Calu3 (cell line): ENCODE measurements at regions not wholly inside any gene's neighbourhood (a gene's known extent, or its start where the extent isn't known, plus 50 kb on each side); places are given as distances from the start of the nearest gene placed in this dataset.

Experiments used
- BruUV-seq: library from RNA; stranded (reverse); fragments of 400-500 nt; replicated peaks from 2 replicates; lab custom pipeline; 2021; lab: Mats Ljungman, UMichigan
- CTCF ChIA-PET: fragments of 300-600 bp; sonication (Branson Sonifier 250); formaldehyde crosslinking; loops from one replicate; lab custom pipeline; 2022; ENCODE audit warnings: antibody characterized with exemption; lab: Charles Lee
- DNase-seq: peaks from one replicate; pipeline ENCODE4 v3.0.0; 2022
- H3K27ac Mint-ChIP-seq: one replicate; pipeline ENCODE4 v1.8.0; 2022; ENCODE audit warnings: mixed read lengths; ENCODE audit not compliant: unreplicated experiment
- H3K27me3 Mint-ChIP-seq: one replicate; pipeline ENCODE4 v1.8.0; 2022; ENCODE audit warnings: mixed read lengths; ENCODE audit not compliant: unreplicated experiment
- H3K36me3 Mint-ChIP-seq: one replicate; pipeline ENCODE4 v1.8.0; 2022; ENCODE audit warnings: mild to moderate bottlenecking, moderate library complexity, mixed read lengths; ENCODE audit not compliant: insufficient read depth, unreplicated experiment
- H3K4me1 Mint-ChIP-seq: one replicate; pipeline ENCODE4 v1.8.0; 2022; ENCODE audit warnings: mild to moderate bottlenecking, low read depth, mixed read lengths; ENCODE audit not compliant: unreplicated experiment
- H3K4me3 Mint-ChIP-seq: one replicate; pipeline ENCODE4 v1.8.0; 2022; ENCODE audit warnings: mild to moderate bottlenecking, low read depth, moderate library complexity, mixed read lengths; ENCODE audit not compliant: unreplicated experiment
- H3K9me3 Mint-ChIP-seq: one replicate; pipeline ENCODE4 v1.8.0; 2022; ENCODE audit warnings: low read depth, mixed read lengths; ENCODE audit not compliant: unreplicated experiment
- intact Hi-C: fragments of 100-400 bp; cut with micrococcal nuclease; formaldehyde crosslinking; loops from one replicate; pipeline ENCODE4 v1.10.0; 2022; ENCODE audit not compliant: unreplicated experiment
- TF ChIP-seq, protein P1 (sequence below): fragments of 200-600 bp; IDR thresholded peaks from one replicate; pipeline ENCODE4 v1.8.0; 2022; ENCODE audit warnings: antibody characterized with exemption; ENCODE audit not compliant: unreplicated experiment

DNA sequence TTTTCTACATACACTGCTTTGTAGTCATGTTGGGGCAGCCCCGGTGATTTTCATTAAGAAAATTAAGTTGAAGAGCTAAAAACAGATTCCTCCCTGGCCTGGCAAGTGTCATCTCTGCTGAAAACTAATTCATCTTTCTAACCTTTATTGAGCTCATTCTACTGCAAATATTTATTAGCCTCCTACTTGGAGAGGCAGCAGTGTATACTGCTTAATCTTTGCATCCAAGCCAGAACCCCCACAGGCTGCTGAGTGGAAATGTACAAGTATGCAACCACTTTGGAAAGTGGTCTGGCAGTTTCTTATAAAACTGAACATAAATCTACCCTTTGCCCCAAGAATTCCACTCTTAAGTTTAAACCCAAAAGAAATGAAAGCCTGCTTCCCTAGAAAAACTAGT, 223.4 kb downstream of the DRD1 start:
- no peak overlapping the region for H3K27ac Mint-ChIP-seq
- CTCF ChIA-PET, result no interaction called here
- DNase-seq, result no peak
- intact Hi-C loops, result no loop called here
- peaks cover 11% of the 10 kb centered on the region for H3K9me3 Mint-ChIP-seq
- TF ChIP-seq, protein P1, sequence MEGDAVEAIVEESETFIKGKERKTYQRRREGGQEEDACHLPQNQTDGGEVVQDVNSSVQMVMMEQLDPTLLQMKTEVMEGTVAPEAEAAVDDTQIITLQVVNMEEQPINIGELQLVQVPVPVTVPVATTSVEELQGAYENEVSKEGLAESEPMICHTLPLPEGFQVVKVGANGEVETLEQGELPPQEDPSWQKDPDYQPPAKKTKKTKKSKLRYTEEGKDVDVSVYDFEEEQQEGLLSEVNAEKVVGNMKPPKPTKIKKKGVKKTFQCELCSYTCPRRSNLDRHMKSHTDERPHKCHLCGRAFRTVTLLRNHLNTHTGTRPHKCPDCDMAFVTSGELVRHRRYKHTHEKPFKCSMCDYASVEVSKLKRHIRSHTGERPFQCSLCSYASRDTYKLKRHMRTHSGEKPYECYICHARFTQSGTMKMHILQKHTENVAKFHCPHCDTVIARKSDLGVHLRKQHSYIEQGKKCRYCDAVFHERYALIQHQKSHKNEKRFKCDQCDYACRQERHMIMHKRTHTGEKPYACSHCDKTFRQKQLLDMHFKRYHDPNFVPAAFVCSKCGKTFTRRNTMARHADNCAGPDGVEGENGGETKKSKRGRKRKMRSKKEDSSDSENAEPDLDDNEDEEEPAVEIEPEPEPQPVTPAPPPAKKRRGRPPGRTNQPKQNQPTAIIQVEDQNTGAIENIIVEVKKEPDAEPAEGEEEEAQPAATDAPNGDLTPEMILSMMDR, result no peak
- no peaks in the 10 kb centered on the region for H3K27me3 Mint-ChIP-seq
- no peaks in the 10 kb centered on the region for H3K4me1 Mint-ChIP-seq
- no TSS peak for BruUV-seq
- H3K36me3 Mint-ChIP-seq, result no peaks in the 10 kb centered on the region
- no peak overlapping the region for H3K4me3 Mint-ChIP-seq

DNA sequence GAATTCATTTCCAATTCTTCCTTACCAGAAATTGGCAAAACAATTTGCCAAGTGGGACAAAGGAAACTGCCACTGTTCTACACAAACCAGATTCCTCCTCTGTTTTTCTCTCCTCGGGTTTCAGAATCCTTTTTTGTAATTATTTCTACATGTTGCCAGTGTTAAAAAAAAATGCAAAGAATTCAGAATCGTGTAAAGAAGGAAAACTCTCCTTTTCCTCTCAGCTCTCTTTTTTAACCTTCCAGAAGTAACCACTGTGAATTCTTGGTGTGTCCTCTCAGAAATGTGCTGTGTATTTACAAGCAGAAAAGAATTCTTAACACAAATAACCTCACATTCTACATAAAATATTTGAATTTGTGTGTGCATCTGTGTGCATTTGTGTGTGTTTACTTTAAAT, 224.6 kb downstream of the DRD1 start:
- Mint-ChIP-seq H3K4me3 (no peak overlapping the region), H3K27ac (no peak overlapping the region), H3K4me1 (no peaks in the 10 kb centered on the region), H3K36me3 (no peaks in the 10 kb centered on the region), H3K27me3 (no peaks in the 10 kb centered on the region), H3K9me3 (peaks cover 11% of the 10 kb centered on the region)
- no peak for DNase-seq
- CTCF ChIA-PET, result no interaction called here
- intact Hi-C loops, result no loop called here
- TF ChIP-seq, protein P1, result no peak
- BruUV-seq, result no TSS peak

DNA sequence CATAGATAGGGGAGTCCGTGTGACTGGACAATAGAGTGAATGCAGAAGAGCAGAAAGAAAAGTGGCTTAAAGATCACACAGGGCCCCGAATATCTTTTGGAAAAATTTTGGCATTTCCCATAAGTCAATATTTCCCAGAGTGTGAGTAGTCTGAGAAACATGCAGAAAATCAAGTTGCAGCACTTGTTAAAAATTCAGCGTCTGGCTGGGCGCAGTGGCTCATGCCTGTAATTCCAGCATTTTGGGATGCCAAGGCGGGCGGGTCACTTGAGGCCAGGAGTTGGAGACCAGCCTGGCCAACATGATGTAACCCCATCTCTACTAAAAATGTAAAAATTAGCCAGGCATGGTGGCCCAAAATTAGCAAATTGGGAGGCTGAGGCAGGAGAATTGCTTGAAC, 227.0 kb downstream of the DRD1 start:
- intact Hi-C loops, result no loop called here
- Mint-ChIP-seq H3K4me3 (no peak overlapping the region), H3K27ac (no peak overlapping the region), H3K27me3 (no peaks in the 10 kb centered on the region), H3K9me3 (peaks cover 7% of the 10 kb centered on the region), H3K36me3 (no peaks in the 10 kb centered on the region), H3K4me1 (no peaks in the 10 kb centered on the region)
- no peak for DNase-seq
- TF ChIP-seq, protein P1, result no peak
- no TSS peak for BruUV-seq
- CTCF ChIA-PET, result no interaction called here

DNA sequence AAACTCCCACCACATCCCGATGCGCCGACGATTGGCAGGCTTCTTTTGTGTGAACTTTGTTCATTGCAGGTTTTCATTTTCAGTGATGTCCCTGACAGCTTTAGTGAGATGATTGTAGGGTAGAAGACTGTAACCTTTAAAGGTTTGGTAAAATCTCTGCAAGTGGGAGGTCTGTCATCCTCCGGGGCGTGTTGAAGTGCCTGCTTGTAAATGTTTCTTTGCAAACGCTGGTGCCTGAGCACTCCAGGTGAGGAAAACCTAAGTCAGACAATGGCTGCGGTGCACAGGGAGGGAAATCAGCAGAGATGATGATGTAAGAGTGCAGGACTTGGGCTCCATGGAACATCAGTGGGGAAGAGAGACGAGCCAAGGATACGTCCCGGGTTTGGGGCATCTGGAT, 228.1 kb downstream of the DRD1 start:
- no peak for DNase-seq
- Mint-ChIP-seq H3K27me3 (no peaks in the 10 kb centered on the region), H3K27ac (no peak overlapping the region), H3K36me3 (no peaks in the 10 kb centered on the region), H3K4me1 (no peaks in the 10 kb centered on the region), H3K9me3 (peaks cover 5% of the 10 kb centered on the region), H3K4me3 (no peak overlapping the region)
- CTCF ChIA-PET, result no interaction called here
- intact Hi-C loops, result no loop called here
- TF ChIP-seq, protein P1, result no peak
- BruUV-seq, result no TSS peak
